ENCODE measurements at regions not wholly inside any gene's neighbourhood (a gene's known extent, or its start where the extent isn't known, plus 50 kb on each side); places are given as distances from the start of the nearest gene placed in this dataset.

DNA sequence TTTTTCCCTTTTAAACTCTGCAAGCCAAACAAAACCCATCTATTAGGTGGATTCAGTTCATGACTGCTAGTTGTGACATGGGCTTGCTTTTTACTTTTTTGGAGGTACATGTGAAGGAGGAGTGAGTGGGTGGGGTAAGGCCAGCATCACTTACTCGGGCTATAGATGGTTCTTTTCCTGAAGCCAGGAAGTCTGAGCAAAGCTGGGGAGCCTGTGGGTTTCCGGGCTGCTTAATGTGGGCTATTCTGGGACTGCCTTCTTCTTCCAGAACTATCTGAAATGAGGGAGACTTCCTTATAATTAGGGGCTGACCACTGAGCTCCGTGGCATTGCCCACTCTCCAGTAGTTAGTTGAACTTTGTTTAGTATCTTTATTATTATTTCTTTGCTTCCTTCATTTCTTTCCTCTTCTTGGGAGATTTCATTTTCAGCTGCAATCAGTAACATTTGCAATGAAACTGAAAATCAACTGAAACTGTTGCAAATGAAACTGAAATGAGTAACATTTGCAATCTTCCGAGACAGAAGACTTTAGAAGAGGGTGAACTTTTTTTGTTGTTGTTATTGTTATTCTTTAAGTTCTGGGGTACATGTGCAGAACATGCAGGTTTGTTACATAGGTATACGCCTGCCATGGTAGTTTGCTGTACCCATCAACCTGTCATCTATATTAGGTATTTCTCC is 204.9 kb downstream of the LRRC70 start:
- no peak for TF ChIP-seq EGR1 (IDR thresholded peaks at IDR 0.05)
- TF ChIP-seq EP300 (IDR thresholded peaks at IDR 0.05; ENCODE audit: borderline replicate concordance) = no peak
- TF ChIP-seq, protein P1, sequence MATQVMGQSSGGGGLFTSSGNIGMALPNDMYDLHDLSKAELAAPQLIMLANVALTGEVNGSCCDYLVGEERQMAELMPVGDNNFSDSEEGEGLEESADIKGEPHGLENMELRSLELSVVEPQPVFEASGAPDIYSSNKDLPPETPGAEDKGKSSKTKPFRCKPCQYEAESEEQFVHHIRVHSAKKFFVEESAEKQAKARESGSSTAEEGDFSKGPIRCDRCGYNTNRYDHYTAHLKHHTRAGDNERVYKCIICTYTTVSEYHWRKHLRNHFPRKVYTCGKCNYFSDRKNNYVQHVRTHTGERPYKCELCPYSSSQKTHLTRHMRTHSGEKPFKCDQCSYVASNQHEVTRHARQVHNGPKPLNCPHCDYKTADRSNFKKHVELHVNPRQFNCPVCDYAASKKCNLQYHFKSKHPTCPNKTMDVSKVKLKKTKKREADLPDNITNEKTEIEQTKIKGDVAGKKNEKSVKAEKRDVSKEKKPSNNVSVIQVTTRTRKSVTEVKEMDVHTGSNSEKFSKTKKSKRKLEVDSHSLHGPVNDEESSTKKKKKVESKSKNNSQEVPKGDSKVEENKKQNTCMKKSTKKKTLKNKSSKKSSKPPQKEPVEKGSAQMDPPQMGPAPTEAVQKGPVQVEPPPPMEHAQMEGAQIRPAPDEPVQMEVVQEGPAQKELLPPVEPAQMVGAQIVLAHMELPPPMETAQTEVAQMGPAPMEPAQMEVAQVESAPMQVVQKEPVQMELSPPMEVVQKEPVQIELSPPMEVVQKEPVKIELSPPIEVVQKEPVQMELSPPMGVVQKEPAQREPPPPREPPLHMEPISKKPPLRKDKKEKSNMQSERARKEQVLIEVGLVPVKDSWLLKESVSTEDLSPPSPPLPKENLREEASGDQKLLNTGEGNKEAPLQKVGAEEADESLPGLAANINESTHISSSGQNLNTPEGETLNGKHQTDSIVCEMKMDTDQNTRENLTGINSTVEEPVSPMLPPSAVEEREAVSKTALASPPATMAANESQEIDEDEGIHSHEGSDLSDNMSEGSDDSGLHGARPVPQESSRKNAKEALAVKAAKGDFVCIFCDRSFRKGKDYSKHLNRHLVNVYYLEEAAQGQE (IDR thresholded peaks at IDR 0.05; ENCODE audit: low read depth) = no peak
- TF ChIP-seq RAD21 (IDR thresholded peaks at IDR 0.05; ENCODE audit: low read depth) = no peak
- no peak for TF ChIP-seq CREB1 (IDR thresholded peaks at IDR 0.05; ENCODE audit: low read depth)
- TF ChIP-seq, protein P2, sequence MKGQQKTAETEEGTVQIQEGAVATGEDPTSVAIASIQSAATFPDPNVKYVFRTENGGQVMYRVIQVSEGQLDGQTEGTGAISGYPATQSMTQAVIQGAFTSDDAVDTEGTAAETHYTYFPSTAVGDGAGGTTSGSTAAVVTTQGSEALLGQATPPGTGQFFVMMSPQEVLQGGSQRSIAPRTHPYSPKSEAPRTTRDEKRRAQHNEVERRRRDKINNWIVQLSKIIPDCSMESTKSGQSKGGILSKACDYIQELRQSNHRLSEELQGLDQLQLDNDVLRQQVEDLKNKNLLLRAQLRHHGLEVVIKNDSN (IDR thresholded peaks at IDR 0.05) = no peak
- no peak for TF ChIP-seq TAF1 (IDR thresholded peaks at IDR 0.05; ENCODE audit: low read depth)
- no peak for TF ChIP-seq TEAD4 (IDR thresholded peaks at IDR 0.05)
- TF ChIP-seq, protein P3, sequence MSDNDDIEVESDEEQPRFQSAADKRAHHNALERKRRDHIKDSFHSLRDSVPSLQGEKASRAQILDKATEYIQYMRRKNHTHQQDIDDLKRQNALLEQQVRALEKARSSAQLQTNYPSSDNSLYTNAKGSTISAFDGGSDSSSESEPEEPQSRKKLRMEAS (IDR thresholded peaks at IDR 0.05) = no peak
- TF ChIP-seq YY1 (IDR thresholded peaks at IDR 0.05; ENCODE audit: low read depth) = no peak

DNA sequence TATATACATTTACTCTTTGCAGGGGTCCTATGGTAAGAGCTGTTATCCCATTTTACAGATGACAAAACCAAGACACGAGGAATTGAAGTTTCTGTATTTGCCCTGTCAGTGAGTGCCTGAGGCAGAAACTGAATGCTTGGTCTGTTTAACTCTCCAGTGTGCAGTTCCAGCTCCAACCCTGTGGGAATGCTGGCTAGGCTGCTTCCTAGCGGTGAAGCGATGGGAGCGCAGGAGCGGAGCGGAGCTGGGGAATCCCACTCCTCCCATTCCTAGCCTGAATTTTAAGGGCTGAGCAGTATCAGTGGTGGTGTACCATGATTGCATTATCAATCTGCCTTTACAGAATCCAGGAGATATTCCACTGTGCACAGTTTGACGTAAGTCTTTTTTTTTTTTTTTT is 202.3 kb downstream of the LRRC70 start:
- TF ChIP-seq NFIC (IDR thresholded peaks at IDR 0.05) (no peak), EGR1 (IDR thresholded peaks at IDR 0.05) (no peak), TEAD4 (IDR thresholded peaks at IDR 0.05) (no peak), RAD21 (IDR thresholded peaks at IDR 0.05; ENCODE audit: low read depth) (no peak), TAF1 (IDR thresholded peaks at IDR 0.05; ENCODE audit: low read depth) (no peak)

DNA sequence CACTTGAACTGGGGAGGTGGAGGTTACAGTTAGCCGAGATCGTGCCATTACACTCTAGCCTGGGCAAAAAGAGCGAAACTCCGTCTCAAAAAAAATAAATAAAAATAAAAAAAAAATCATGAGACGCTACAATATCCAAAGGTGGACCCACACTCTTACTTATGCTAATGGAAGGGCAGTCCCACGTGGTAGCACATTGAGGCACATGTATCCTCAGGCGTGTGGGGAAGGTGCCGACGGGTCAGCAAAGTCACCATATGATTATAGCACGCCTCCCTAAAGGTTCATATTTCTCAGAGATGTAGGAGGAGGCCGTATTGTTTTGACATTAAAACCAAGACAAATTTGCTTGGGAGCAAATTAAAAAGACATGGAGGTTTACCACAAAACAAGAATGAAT is 201.6 kb downstream of the LRRC70 start:
- TF ChIP-seq, protein P1 (IDR thresholded peaks at IDR 0.05; ENCODE audit: low read depth) = no peak
- no peak for TF ChIP-seq RAD21 (IDR thresholded peaks at IDR 0.05; ENCODE audit: low read depth)
- TF ChIP-seq NFIC (IDR thresholded peaks at IDR 0.05) = no peak
- TF ChIP-seq, protein P2 (IDR thresholded peaks at IDR 0.05) = no peak
- TF ChIP-seq TAF1 (IDR thresholded peaks at IDR 0.05; ENCODE audit: low read depth) = no peak
- no peak for TF ChIP-seq CEBPB (IDR thresholded peaks at IDR 0.05)
- TF ChIP-seq ZBTB7A (IDR thresholded peaks at IDR 0.05; ENCODE audit: low read depth) = no peak
- TF ChIP-seq TCF12 (IDR thresholded peaks at IDR 0.05; ENCODE audit: low read depth) = no peak
- no peak for TF ChIP-seq FOXM1 (IDR thresholded peaks at IDR 0.05; ENCODE audit: borderline replicate concordance, low read depth)
- no peak for TF ChIP-seq EGR1 (IDR thresholded peaks at IDR 0.05)

DNA sequence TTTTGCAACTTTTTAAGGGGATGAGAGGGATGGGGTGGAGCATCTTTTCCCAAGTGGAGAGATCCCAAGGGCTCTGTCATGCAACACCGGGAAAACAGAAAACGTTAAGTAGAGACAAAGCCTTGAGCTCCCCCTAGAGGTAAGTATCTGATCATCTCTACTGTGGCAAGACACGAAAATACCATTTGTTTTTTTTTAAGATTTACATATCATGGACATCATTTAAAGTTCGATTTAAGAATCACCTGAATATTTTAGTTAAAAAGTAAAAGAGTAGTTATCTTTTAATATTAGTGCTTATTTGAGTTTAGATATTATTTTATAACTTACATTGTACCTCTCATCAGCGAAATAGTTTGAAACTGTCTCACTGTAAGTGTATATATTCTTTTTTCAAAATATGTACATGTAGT is 200.4 kb downstream of the LRRC70 start:
- TF ChIP-seq RAD21 (IDR thresholded peaks at IDR 0.05; ENCODE audit: low read depth) = peak; percentile 82
- TF ChIP-seq NFIC (IDR thresholded peaks at IDR 0.05) = no peak
- peak; percentile 58; the same call in 1 of the 2 replicates for TF ChIP-seq TEAD4 (IDR thresholded peaks at IDR 0.05)

DNA sequence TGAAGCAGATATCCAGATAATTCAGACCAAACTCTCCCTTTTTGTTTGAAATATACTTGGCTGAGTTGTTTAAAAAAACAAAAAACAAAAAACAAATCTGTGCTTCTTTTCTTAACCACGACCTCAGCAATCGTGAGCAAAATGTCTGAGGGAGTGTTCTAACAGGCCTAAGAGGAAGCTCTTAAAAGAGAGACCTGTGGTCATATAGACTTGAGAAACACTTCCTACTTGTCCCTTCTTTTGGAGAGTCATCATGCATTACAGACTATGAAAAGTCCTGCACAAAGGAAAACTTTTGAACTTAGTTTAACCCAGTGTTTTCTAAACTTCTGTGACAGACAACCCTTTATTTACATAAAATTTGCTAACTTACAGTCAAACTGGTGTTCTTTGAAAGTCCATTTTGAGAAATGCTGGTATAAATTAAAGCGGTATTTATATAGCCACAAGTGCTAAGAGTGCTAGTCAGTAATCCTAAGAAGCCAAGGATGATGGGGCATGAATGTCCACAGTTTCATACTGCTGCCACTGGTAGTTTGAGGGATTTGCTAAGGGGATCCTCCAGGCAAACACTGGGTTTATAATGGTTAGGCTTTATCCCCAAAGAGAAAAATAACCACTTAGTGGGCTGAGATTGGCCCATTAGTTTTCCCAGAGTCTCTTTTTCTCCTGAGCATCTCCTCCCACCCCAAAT is 199.8 kb downstream of the LRRC70 start:
- TF ChIP-seq CEBPB (IDR thresholded peaks at IDR 0.05) = no peak
- no peak for TF ChIP-seq TCF12 (IDR thresholded peaks at IDR 0.05; ENCODE audit: low read depth)
- TF ChIP-seq EGR1 (IDR thresholded peaks at IDR 0.05) = no peak
- TF ChIP-seq EP300 (IDR thresholded peaks at IDR 0.05; ENCODE audit: borderline replicate concordance) = no peak
- TF ChIP-seq, protein P2 (IDR thresholded peaks at IDR 0.05) = no peak
- TF ChIP-seq TEAD4 (IDR thresholded peaks at IDR 0.05) = no peak
- TF ChIP-seq ZBTB7A (IDR thresholded peaks at IDR 0.05; ENCODE audit: low read depth) = no peak
- TF ChIP-seq, protein P3 (IDR thresholded peaks at IDR 0.05) = no peak
- TF ChIP-seq NFIC (IDR thresholded peaks at IDR 0.05) = no peak
- TF ChIP-seq YY1 (IDR thresholded peaks at IDR 0.05; ENCODE audit: low read depth) = no peak
- TF ChIP-seq RAD21 (IDR thresholded peaks at IDR 0.05; ENCODE audit: low read depth) = no peak
- TF ChIP-seq, protein P1 (IDR thresholded peaks at IDR 0.05; ENCODE audit: low read depth) = no peak
- TF ChIP-seq TAF1 (IDR thresholded peaks at IDR 0.05; ENCODE audit: low read depth) = no peak
- no peak for TF ChIP-seq CREB1 (IDR thresholded peaks at IDR 0.05; ENCODE audit: low read depth)
- TF ChIP-seq FOXM1 (IDR thresholded peaks at IDR 0.05; ENCODE audit: borderline replicate concordance, low read depth) = no peak
